Breast epithelium (tissue), 4 donors: ENCODE measurements at regions not wholly inside any gene's neighbourhood (a gene's known extent, or its start where the extent isn't known, plus 50 kb on each side); places are given as distances from the start of the nearest gene placed in this dataset.

ENCODE experiments used
- DNase-seq, 2 donors: peaks; one replicate each; pipeline ENCODE4 v3.0.0-alpha.2; 2019; ENCODE audit warnings: low spot score in 2 of 2
- H3K27ac ChIP-seq, 2 donors: fragments of 200-600 bp; sonication (generic) in 1 of 2; one replicate each; pipeline ENCODE4 v1.5.1; 2016 to 2019; ENCODE audit warnings: mild to moderate bottlenecking in 1 of 2
- H3K27me3 ChIP-seq, 2 donors: fragments of 200-600 bp; sonication (generic) in 1 of 2; one replicate each; pipeline versions ENCODE4 v1.5.1 to v1.6.0; 2017 to 2019; ENCODE audit warnings: control low read depth in 1 of 2, mild to moderate bottlenecking in 1 of 2
- H3K36me3 ChIP-seq: fragments of 200-600 bp; one replicate; pipeline ENCODE4 v1.5.1; 2019
- H3K4me1 ChIP-seq, 2 donors: fragments of 200-600 bp; sonication (generic); one replicate each; pipeline ENCODE4 v1.5.1; 2016 to 2019; ENCODE audit warnings: control low read depth in 1 of 2
- H3K4me3 ChIP-seq, 3 donors: fragments of 200-600 bp; sonication (generic); 1 replicate in 2 of 3; 2 replicates in 1 of 3; pipeline ENCODE4 v1.5.1; 2016 to 2019; ENCODE audit warnings: mild to moderate bottlenecking in 3 of 3, moderate library complexity in 2 of 3
- H3K9me3 ChIP-seq, 2 donors: fragments of 200-600 bp; sonication (generic) in 1 of 2; one replicate each; pipeline ENCODE4 v1.5.1; 2016 to 2019; ENCODE audit warnings: control low read depth in 1 of 2
- POLR2A ChIP-seq: fragments of 450-650 bp; IDR thresholded peaks from one replicate; pipeline ENCODE4 v1.6.1; 2016; ENCODE audit warnings: antibody characterized with exemption, mild to moderate bottlenecking, moderate library complexity
- POLR2AphosphoS5 ChIP-seq, 3 donors: sonication (generic); formaldehyde crosslinking; IDR thresholded peaks; one replicate each; pipeline ENCODE4 v1.6.1; 2017; ENCODE audit warnings: antibody characterized with exemption in 3 of 3
- intact Hi-C: fragments of 100-400 bp; cut with DNase I; formaldehyde crosslinking; loops from one replicate; pipeline ENCODE4 v1.15.1; 2023; ENCODE audit warnings: low total_unique reads
- TF ChIP-seq, protein P1 (sequence below), 3 donors: fragments of 450-650 bp; IDR thresholded peaks; one replicate each; pipeline ENCODE4 v1.5.1; 2016 to 2017; ENCODE audit warnings: antibody characterized with exemption in 3 of 3, mild to moderate bottlenecking in 3 of 3, moderate library complexity in 3 of 3

DNA sequence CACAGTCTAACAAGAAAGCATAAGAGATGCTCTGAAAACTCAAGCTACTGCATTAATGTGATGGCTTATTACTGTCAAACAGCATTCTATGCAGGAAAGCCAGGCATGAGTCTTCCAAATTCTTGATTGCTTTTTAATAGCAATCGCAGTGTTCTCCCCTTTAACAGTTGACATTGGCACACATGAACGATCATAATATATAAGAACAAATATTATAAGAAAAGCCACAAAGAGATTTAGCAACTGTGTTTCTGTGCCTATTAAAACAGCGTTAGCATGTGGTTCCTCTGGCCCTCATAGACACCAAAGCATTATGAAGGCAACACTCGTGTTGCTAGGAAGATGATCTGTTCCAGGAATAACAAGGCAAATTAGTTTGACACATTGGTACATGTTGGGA, 245.0 kb downstream of the ACKR3 start:
- Histone ChIP-seq H3K9me3 (peaks cover 0 to 5% of the 10 kb centered on the region in 2 donors), H3K27ac (no peak overlapping the region), H3K27me3 (no peaks in the 10 kb centered on the region), H3K36me3 (no peaks in the 10 kb centered on the region), H3K4me1 (no peaks in the 10 kb centered on the region), H3K4me3 (no peak overlapping the region)
- intact Hi-C loops: no loop called here
- DNase-seq: no peak
- TF ChIP-seq, protein P1, sequence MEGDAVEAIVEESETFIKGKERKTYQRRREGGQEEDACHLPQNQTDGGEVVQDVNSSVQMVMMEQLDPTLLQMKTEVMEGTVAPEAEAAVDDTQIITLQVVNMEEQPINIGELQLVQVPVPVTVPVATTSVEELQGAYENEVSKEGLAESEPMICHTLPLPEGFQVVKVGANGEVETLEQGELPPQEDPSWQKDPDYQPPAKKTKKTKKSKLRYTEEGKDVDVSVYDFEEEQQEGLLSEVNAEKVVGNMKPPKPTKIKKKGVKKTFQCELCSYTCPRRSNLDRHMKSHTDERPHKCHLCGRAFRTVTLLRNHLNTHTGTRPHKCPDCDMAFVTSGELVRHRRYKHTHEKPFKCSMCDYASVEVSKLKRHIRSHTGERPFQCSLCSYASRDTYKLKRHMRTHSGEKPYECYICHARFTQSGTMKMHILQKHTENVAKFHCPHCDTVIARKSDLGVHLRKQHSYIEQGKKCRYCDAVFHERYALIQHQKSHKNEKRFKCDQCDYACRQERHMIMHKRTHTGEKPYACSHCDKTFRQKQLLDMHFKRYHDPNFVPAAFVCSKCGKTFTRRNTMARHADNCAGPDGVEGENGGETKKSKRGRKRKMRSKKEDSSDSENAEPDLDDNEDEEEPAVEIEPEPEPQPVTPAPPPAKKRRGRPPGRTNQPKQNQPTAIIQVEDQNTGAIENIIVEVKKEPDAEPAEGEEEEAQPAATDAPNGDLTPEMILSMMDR (IDR thresholded peaks at IDR 0.05): no peak
- TF ChIP-seq POLR2A (no peak), POLR2AphosphoS5 (IDR thresholded peaks at IDR 0.05) (no peak)

DNA sequence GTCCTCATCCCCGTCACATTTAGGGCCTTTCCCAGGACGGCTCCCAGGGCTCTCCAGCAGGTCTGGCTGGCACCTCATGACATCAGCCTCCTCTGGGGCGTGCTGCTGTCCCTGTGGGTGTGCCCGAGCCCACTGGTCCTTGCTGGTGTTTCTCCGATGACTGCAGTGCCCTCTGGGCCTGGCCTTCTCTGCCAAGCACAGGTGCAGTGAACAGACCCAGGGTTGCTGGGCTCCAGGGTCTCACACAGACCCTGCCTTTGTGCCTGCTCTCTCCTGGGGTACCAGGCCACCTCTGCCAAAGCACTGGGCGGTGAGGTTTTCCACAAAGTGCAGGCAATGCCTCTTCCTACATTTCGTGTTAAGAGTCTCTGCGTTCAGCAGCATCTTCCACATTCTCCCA, 246.1 kb downstream of the ACKR3 start:
- DNase-seq: no peak
- no peaks in the 10 kb centered on the region for H3K9me3 ChIP-seq
- no peak for TF ChIP-seq POLR2AphosphoS5 (IDR thresholded peaks at IDR 0.05)
- no peak for TF ChIP-seq POLR2A
- TF ChIP-seq, protein P1 (IDR thresholded peaks at IDR 0.05): no peak
- intact Hi-C loops: no loop called here
- H3K4me3 ChIP-seq: no peak overlapping the region
- H3K27me3 ChIP-seq: no peaks in the 10 kb centered on the region
- H3K27ac ChIP-seq: no peak overlapping the region
- H3K4me1 ChIP-seq: no peaks in the 10 kb centered on the region
- no peaks in the 10 kb centered on the region for H3K36me3 ChIP-seq

DNA sequence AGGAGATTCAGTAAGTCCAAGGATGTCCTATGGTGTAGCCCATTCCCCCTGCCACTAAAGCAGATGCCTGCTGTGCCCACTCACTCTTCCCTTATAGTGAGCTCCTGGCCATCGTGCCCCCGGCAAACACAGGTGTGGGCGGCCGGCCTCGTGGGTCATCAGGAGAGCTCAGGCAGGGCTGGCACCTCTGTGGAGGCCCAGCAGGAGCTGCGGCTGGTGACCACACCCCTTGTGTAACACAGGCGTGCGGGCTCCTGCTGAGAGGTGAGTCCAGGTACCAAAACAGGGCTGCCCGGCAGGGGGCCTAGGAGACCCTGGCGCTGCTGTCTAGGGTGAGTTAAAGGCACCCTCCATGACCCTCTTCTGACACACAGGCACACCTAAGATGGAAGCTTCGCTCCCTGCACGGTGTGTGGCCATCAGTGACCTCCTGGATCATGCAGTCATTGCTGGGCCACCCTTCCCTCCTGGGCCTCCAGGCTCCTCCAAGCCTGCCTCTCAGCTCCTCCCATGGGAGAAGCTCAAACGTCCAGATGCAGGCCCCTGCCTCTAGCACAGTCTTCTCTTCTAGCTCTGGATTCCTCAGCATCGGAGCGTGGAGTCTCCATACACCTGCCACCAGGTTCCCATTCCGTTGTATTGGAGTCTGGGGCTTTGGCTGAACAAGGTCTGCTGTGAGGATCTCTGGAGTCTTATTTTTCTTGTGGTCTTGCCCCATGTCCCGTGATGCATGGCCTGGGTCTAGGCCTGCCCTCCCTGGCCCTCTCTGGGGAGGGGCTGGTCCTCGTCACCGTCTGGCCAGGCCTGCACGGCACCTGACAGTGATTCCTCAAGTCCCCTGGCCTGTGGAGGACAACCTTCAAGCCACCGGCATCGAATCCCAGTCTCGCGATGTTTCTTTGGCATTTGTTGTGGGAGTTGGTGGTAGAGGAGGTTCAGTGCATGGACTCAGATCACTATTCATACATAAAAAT, 246.9 kb downstream of the ACKR3 start:
- Histone ChIP-seq H3K27me3 (no peaks in the 10 kb centered on the region), H3K4me3 (no peak overlapping the region), H3K27ac (no peak overlapping the region), H3K36me3 (no peaks in the 10 kb centered on the region), H3K4me1 (no peaks in the 10 kb centered on the region), H3K9me3 (no peaks in the 10 kb centered on the region)
- intact Hi-C loops: no loop called here
- DNase-seq: no peak
- TF ChIP-seq POLR2AphosphoS5 (IDR thresholded peaks at IDR 0.05): no peak
- TF ChIP-seq, protein P1 (IDR thresholded peaks at IDR 0.05): no peak
- TF ChIP-seq POLR2A: no peak

DNA sequence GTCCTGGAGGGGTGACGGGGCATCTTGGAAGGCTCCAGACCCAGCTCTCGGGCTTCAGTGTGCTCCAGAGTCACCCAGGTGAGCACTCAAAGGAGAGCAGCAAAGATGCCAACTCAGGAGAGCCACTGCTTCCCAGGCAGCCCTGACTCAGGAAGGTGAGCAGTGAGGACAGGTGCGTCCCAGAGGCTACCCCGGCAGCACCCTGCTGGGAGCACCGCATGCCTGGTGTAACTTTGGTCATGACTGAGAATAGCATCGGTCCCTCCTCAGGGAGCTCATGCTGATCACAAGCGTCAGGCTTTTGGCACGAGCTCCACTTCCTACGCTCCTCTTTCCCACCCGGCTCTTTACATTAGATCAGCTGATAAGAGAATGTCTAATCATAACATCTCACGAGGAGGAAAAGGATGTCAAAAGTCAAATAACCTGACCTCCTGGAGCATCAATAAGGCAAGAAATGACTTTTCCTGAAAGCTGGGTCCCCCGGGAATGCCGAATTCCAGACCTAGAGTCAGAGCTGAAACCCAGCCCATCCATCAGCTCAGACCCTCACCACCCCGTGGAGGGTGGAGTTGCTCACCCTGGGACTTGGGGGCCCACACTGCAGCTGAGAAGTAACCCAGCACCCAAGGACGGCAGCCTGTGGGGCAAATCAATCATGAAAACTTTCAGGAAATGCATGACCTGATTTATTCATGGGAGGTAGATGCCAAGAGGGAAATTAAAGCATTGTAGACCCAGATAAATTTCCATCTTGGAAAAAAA, 248.8 kb downstream of the ACKR3 start:
- Histone ChIP-seq H3K27ac (no peak overlapping the region), H3K4me3 (no peak overlapping the region), H3K36me3 (no peaks in the 10 kb centered on the region), H3K4me1 (no peaks in the 10 kb centered on the region), H3K9me3 (peaks cover 0 to 3% of the 10 kb centered on the region in 2 donors), H3K27me3 (no peaks in the 10 kb centered on the region)
- TF ChIP-seq POLR2A (no peak), POLR2AphosphoS5 (IDR thresholded peaks at IDR 0.05) (no peak)
- TF ChIP-seq, protein P1 (IDR thresholded peaks at IDR 0.05): no peak
- DNase-seq: no peak
- intact Hi-C loops: no loop called here
